Stimulated activated CD4-positive, alpha-beta T cell treated with anti-CD3 and anti-CD28 coated beads, Interleukin-1b, Interleukin-23, amount 100 ng/mL, for 48 hours (primary cell): ENCODE measurements at regions not wholly inside any gene's neighbourhood (a gene's known extent, or its start where the extent isn't known, plus 50 kb on each side); places are given as distances from the start of the nearest gene placed in this dataset.
"Not testable (repeated sequence)": the region's sequence is repeated elsewhere in the genome, so short reads cannot be mapped to it uniquely, and the experiment has no call there.

Experiments used
- DNase-seq: peaks from one replicate; pipeline ENCODE4 v3.0.0-alpha.2; 2020

DNA sequence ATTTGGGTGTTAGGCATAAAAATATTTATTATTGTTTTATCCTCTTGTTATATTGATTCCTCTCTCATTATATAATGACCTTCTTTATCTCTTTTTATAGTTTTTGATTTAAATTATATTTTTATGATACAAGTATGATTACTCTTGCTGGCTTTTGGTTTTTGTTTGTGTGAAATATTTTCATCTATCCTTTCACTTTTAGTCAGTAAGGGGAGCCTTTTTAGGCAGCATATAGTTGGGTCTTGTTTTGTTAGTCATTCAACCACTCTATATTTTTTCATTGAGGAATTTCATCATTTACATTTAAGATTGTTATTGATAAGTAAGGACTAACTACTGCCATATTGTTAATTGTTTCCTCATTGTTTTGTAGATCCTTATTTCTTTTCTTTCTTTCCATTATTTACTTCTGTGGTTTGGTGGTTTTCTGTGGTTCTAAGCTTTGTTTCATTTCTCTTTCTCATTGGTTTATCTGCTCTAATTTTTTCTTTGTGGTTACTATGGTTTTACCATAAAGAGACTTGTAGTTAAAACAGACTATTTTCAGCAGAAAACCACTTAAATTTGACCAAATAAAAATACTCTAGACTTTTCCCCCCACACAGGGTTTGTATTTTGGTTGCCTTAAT, 593.1 kb downstream of the NUF2 start:
- no peak for DNase-seq

DNA sequence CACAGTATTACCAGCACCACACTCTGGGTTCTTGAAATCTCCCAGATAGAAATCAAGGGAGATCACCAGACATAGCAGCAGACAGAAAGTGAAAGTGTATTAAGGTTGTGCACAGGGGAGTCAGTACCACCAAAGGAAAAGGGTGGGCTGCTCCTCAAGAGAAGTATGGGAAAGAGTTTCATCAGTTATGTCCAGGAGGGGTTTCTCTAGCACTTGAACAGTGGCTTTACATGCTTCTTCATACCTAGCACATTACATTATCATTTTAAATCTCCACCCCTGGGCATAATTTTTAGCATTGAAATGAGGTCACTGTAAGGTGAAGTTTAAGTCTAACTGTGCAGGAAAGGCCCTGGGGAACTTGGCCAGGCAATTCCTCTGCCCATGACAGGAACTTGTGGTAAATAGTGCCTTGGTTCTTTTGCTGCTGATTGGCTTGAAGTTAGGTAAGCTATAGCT, 601.0 kb downstream of the NUF2 start:
- no peak for DNase-seq

DNA sequence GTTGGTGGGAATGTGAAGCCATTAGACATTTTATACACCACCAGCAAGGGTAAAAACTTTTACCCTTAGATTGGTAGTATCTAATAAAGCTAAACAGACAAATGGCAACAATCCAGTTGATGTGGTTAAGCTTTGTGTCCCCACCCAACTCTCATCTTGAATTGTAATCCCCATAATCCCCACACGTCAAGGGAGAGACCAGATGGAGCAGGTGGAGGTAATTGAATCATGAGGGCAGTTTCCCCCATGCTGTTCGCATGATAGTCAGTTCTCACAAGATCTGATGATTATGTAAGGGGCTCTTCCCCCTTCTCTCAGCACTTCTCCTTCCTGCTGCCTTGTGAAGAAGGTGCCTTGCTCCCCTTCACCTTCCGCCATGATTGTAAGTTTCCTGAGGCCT, 602.3 kb downstream of the NUF2 start:
- DNase-seq = no peak

DNA sequence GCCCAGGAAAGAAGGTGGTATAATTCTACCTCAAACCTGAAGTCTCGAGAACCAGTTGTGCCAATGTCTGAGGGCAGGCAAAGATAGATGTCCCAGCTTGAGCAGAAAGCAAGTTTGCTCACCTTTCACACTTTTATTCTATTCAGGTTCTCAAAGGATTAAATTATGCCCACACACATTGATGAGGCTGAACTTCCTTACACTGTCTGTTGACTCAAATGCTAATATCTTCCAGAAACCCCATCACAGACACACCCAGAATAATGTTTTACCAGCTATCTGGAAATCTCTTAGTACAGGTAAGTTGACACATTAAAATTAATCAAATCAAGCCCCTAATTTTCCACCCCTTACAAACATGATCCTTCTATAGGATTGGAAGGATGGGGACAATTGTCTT, 605.7 kb downstream of the NUF2 start:
- DNase-seq = no peak

DNA sequence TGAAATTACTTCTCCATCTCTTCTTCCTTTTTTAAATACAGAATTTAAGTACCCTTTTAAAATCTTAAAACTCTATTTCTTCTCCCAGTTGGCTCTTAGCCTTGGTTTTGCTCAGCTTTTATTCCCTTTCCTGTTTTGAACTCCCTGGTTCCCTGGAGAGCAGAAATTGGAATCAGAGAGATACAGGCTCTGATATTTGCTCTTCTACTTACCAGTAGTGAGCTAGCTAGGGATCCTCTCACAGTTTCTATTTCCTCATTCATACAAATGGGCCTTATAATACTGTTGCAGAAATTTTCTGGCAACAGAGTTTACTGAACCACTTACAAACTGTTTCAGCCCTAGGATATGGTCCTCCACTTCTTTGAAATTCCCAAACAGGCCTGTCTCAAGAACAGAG, 606.3 kb downstream of the NUF2 start:
- DNase-seq = no peak

DNA sequence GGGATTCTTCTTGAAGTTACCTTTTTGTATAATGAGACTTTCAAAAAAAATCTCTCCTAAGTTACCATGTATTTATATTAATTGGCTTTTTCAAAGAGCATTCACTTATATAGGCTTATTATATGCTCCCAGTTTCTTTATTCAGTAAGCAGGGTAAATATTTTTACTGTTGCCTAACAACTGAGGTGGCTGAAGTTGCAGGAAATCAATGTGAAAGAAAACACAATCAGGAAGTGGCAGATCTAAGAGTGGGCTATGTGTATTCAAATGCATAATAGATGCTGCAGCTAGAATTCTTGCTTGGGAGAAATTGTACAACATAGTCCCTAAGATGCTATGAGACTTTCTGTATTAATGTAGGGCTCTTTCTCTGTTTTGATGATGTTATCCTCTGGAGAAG, 606.9 kb downstream of the NUF2 start:
- no peak for DNase-seq

DNA sequence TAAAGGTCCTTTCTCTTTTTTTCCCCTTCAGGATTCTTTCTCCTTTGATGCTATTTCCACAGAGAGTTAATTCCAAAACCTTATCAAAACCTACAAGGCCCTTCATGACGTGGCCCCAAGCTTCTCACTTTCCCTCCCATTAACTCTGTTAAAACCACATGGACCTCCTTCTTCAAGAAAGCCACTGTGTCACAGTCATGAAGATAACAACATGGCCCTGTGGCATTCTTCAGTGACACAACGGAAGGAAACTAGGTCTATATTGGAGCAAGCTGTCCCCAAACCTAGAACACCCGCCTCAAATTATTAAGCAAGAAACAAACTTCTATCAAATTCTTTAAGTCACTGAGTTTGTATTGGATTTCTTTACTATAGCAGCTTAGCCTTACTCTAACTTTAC, 611.1 kb downstream of the NUF2 start:
- no peak for DNase-seq

DNA sequence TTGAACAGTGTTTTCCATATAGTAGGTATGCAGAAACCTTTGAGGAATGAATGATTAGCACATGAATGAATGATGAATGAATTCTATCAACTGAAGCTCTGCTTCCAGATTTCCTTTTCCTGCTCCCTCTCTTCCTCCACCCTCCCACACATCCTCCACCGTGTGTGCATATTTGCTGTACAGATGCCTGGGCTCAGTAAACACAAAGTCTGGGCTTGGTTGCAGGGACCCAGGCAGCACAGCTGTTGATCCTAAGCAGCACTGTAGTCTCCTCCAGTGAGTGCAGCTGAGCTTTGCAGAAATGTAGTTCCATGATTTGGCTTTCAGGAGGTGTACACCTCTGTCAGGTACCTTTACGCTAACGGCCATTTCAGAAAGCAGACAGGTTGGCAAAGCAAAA, 611.7 kb downstream of the NUF2 start:
- no peak for DNase-seq

DNA sequence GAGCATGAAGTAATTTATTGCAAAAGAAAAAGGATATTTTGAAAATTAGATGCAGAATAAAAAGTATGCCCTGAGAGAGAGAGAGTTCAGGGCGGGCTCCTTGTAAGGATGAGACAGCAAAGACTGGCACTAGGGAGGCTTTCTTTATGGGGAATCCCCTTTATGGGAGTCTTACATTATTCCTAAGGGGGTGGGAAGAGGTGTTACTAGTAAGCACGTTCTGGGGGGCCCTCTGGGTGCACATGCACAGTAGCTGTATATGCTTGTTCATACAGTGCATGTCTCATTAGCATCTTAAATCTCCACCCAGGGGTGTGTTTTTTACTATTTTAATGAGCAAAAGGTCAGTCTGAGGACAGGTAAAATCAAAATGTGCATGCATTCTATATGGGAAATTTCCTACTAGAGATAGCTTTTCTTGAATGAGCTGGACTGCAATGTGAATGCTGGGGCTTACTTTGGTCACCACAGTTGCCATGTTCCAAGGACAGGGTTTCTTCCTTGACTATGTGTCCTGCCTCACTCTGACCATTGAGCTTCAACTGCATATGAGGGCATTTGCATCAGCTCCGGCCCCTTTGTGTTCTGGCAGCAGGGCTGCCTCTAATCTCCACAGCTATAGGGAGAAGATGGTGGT, 614.1 kb downstream of the NUF2 start:
- no peak for DNase-seq

DNA sequence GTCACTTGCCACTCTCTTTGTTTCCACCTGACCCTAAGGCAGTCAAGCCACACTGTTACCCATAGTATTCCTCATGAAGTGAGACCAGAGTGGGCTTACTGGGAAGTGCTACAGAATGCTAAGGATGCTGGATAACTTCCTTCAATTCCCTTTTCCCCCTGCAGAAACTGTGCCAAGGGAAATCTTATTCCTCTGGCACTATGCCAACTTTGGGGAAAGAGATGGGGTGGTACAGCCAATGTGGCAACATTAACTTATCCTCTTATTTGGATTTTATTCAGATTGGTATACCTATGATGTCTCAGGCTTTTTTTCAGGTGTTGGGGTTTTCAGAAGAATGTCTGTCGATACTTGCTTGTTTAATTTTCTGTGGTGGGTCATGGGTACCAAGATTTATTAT, 599.4 kb upstream of the PBX1 start:
- DNase-seq = no peak

DNA sequence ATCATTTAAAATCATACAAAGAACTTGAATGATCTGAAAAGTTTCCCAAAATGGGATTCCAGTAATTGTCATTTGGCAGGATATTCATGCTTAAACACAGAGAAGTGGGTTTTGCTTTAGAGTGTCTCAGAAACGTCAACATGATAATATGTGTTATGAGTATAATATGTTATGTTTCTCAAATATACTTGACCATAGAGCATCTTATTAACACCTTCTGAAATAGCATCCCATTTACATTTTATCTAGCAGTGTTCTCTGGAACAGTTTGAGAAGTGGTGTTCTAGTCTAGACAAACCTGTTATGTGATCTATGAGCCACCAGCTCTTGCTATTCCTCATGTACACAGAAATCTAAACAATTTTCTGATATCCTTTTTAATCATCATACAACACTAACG, 588.8 kb upstream of the PBX1 start:
- DNase-seq = no peak

DNA sequence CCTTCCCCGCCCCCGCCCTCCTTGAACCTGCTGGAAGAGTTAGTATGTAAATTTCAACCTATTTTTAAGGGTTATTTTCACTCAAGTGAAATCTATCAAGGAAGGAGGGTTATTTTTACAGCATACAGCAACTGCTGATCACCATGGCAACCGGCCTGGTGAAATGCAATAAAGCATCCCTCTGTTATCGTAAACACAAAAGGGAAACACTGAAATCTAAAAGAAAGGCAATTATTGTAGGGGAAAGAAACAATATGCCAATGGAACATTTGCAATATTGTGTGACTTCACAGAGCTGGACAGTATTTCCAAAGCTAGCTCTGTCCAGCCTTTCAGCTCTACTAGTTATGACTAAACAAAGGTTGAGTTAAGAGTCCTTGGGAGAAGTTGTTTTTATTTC, 588.3 kb upstream of the PBX1 start:
- DNase-seq = no peak

DNA sequence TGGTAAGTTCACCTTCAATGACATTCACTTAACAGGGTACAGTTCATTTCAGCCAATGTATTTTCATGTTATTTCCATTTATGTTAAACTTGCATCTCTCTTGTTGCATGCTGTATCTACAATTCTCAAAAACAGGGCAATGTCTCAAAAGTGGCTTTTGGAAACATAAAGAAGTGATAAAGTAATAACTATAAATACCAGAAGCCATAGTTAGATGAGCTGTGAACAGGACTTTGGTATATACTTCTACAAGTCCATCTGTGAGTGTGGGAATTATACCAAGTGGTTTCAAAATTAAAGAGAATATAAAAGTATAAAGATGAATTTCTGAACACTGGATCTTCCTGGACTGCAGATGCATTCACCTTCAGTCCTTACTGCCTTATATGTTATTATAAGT, 585.4 kb upstream of the PBX1 start:
- DNase-seq = no peak

DNA sequence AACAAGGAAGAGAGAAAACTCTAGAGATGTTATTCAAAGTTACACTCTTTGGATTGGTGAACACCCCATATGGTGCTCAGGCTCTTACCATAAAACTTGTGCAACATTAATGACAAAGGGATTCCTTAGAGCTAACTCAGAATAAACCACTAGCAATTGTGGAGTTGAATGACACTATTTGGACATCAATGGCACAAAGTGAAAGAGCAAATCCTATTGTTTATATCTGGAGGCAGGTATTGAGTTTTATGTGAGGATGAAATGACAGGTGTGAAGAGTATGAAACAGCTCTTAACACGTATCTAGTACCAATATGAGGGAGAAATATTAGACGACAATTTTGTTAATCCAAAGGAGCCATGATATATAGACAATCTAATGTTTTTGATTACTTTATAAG, 584.9 kb upstream of the PBX1 start:
- no peak for DNase-seq

DNA sequence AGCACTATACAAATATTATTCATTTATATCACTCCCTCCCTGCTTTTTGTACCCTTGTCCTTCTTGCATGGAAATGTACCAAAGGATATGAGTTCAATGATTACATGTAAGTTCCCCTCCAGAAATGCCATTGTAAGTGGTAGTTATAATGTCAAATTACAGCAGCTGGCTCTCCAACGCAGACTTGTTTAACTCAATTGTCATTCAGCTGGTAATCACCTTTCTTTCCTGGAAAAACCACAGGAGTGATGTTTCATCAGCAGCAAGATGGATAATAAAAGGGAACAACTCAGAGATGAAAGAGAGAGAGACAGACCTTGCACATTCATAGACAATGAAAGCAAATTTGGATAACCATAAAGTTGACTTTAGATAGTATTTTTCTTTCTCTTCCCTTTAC, 578.6 kb upstream of the PBX1 start:
- no peak for DNase-seq

DNA sequence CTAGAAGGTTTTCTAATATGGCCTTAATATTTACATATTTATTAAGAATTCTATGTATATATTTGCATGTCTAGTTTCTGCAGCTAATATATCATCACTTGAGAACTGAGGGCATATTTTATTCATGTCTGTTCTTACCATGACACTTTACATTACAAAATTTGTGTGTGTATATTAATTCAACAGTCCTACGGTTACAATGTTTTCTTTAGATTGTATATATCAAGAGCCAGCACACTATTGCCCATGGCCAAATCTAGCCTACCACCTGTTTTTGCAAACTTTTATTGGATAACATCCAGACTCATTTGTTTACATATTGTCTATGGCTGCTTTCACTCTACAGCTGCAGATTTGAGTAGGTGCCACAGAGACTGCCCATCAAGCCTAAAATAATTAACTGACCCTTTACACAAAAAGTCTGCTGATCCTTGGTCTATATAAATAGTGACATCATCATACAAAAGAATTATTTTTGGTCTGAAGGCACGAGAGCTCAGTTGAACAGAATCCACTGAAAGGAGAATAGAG, 577.4 kb upstream of the PBX1 start:
- DNase-seq = no peak

DNA sequence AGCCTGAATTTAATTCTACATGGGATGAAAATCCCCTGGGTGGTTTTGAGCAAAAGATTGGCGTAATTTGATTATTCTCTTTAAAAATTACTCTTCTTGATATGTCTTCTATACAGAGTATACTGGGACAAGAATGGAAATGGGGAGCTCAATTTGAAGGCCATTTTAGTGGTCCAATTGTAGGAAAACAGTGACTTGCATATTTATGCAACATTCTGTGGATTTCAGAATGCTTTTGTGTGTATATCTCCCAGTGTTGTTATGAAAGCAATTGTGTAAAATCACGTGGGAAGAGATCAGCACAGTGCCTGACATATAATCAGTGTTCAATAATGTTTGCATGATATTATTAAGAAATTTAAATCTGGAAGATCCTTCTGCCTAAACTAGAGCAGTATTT, 575.9 kb upstream of the PBX1 start:
- DNase-seq = no peak

DNA sequence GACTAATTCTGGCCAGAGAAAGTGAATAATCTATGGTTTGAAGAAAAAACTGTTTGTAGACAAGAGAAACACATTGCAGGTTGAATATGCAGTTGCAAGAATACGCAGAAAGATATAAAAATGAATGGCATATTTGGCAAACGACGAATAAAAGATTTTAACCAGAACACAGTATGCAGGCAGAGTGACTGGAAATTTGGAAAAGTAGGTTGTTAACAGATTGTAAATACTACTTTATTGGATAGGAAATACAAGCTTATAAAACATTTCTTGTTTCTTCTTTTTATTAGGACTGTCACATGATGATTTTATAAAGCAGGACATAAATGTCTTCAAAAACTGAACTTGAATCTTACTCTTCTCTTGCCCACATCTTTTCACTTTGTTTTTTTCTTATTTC, 573.3 kb upstream of the PBX1 start:
- DNase-seq = no peak

DNA sequence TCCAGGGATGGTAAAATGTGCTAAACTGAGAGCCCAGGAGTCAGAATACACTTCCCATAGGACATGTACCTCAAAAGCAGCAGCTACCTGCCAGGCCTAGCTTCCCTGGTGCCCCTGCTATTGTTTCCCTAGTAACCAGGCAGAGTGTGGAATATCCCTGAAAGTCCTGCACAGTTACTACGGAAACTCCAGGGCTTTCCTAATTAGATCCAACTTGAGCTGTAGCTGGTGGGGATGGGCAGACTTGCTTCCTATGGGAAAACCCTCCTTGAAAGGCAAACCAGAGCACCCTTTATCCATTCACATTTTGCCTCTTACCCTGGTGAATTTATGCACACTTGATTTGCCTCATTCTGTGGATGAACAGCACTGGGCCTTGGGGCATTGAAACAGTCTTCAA, 559.9 kb upstream of the PBX1 start:
- no peak for DNase-seq

DNA sequence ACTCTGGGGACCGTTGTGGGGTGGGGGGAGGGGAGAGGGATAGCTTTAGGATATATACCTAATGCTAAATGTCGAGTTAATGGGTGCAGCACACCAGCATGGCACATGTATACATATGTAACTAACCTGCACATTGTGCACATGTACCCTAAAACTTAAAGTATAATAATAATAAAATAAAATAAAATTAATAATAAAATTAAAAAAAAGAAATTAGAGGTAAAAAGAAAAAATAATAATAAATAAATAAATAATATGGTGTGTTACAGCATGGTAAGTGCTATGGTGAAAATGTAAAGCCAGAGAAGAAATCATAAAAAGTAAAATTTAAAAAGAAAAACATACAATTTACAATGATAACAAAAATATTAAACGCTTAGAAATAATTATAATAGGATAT, 552.8 kb upstream of the PBX1 start:
- DNase-seq = not testable (repeated sequence)

DNA sequence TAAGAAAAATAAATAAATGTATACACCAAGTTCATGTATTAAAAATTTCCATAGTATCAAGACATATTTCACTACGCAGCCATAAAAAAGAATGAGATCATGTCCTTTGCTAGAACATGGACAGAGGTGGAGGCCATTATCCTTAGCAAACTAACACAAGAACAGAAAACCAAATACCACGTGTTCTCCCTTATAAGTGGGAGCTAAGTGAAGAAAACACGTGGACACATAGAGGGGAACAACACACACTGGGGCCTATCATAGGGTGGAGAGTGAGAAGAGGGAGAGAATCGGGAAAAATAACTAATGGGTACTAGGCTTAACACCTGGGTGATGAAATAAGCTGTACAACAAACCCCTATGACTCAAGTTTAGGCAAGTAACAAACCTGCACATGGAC, 552.4 kb upstream of the PBX1 start:
- DNase-seq = no peak

DNA sequence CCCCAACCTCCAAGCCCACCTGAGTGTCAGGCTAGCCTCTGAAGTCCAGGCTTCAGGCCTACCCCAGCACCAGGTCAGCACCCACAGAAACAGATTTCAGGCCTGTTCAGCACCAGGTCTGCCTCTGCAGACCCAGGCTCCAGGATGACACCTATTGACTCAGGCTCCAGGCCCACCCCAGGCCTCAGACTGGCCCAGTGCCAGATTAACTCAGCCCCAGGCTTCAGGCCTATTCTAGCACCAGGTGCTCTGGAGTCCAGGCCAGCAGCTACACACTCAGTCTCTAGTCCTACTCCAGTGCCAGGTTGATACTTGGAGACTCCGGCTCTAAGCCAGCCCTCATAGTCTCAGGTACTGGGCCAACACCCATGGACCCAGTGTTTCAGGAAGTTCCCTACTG, 541.7 kb upstream of the PBX1 start:
- no peak for DNase-seq

DNA sequence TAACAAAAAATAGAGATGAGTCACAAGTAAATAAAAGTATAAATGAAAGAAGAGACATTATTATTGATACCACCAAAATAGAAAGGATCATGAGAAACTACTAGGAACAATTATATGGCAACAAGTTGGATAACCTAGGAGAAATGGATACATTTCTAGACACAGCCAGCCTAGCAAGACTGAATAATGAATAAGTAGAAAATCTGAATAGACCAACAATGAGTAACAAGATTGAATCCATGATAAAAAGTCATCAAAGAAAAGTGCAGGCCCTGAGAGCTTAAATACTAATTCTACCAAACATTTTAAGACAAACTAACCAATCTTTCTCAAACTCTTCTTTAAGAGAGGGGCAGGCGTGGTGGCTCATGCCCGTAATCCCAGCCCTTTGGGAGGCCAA, 538.6 kb upstream of the PBX1 start:
- no peak for DNase-seq

DNA sequence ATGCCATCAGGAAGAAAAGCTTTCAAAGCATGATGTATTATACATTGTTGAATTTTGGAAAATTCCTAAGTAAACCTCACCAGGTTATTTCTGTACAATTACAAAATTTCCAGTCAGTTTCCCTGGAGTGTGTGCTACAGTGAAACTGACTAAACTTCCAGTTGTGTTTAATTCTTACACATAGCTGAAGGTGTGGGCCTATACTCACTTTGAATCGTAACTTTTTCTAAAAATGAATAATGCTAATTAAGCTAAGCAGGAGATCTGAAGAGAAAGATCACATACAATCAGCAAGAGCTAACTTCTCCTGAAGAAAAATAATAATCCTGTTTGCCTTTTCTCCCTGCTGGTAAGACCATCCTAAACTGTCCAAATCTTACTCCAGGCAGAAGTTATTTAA, 537.2 kb upstream of the PBX1 start:
- DNase-seq = no peak

DNA sequence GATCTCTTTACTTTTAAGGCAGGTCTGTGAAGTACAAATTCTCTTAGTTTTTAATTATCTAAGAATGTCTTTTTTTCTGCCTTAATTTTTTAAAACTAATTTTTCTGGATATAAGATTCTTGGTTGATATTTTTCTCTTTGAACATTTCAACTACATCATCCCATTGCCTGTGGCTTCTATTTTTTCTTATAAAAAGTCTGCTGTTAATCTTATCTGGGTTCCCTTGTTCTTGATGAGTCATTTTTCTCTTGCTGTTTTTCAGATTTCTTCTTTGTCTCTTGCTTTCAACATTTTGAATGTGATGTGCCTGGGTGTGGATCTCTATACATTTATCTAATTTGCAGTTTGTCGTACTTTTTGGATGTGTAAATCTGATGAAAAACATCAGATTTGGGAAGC, 525.2 kb upstream of the PBX1 start:
- DNase-seq = no peak
